Keratinocyte (primary cell): ENCODE measurements at regions not wholly inside any gene's neighbourhood (a gene's known extent, or its start where the extent isn't known, plus 50 kb on each side); places are given as distances from the start of the nearest gene placed in this dataset.

Source experiments
- DNase-seq: peaks from one replicate; pipeline ENCODE4 v3.0.0-alpha.2; 2011; ENCODE audit warnings: low read depth, missing footprints, low spot score
- FAIRE-seq: peaks from 2 replicates; lab custom pipeline; 2011; peaks lifted over from hg19 to GRCh38; lab: Jason Lieb, UNC
- H2AFZ ChIP-seq: 2 replicates; pipeline ENCODE4 v1.6.0; 2012; ENCODE audit warnings: low read length, control low read depth, inconsistent platforms; ENCODE audit not compliant: control insufficient read depth
- H3K27ac ChIP-seq: 2 replicates; pipeline ENCODE4 v1.5.1; 2011; ENCODE audit warnings: low read length; ENCODE audit not compliant: control insufficient read depth, insufficient read depth
- H3K27me3 ChIP-seq: 3 replicates; pipeline ENCODE4 v1.6.0; 2011; ENCODE audit warnings: low read length; ENCODE audit not compliant: control insufficient read depth, insufficient read depth; ENCODE audit errors: extremely low read depth
- H3K36me3 ChIP-seq, 2 experiments: 2 replicates in 1 of 2; 3 replicates in 1 of 2; pipeline ENCODE4 v1.5.1; 2011; ENCODE audit warnings: low read length in 2 of 2, mild to moderate bottlenecking in 1 of 2; ENCODE audit not compliant: control insufficient read depth in 2 of 2, insufficient read depth in 2 of 2; ENCODE audit errors: extremely low read depth in 1 of 2
- H3K4me1 ChIP-seq: 3 replicates; pipeline ENCODE4 v1.5.1; 2011; ENCODE audit warnings: low read length; ENCODE audit not compliant: control insufficient read depth, insufficient read depth; ENCODE audit errors: extremely low read depth
- H3K4me2 ChIP-seq: 3 replicates; pipeline ENCODE4 v1.6.0; 2011; ENCODE audit warnings: low read depth, low read length; ENCODE audit not compliant: control insufficient read depth, insufficient read depth; ENCODE audit errors: extremely low read depth
- H3K4me3 ChIP-seq, 3 experiments: fragments of 200-600 bp in 1 of 3; sonication (generic) in 1 of 3; 2 replicates in 2 of 3; 3 replicates in 1 of 3; pipeline ENCODE4 v1.5.1; 2011 to 2016; ENCODE audit warnings: low read length in 3 of 3, mild to moderate bottlenecking in 3 of 3, control low read depth in 2 of 3, inconsistent platforms in 1 of 3, low read depth in 1 of 3, mixed read lengths in 1 of 3, mixed run types in 1 of 3, moderate library complexity in 1 of 3; ENCODE audit not compliant: control insufficient read depth in 2 of 3, insufficient read depth in 2 of 3; ENCODE audit errors: extremely low read depth in 1 of 3
- H3K79me2 ChIP-seq: 2 replicates; pipeline ENCODE4 v1.6.0; 2012; ENCODE audit warnings: low read length; ENCODE audit not compliant: control insufficient read depth, insufficient read depth
- H3K9ac ChIP-seq: 3 replicates; pipeline ENCODE4 v1.6.0; 2011; ENCODE audit warnings: low read length; ENCODE audit not compliant: control insufficient read depth, insufficient read depth; ENCODE audit errors: extremely low read depth
- H3K9me1 ChIP-seq: 3 replicates; pipeline ENCODE4 v1.6.0; 2011; ENCODE audit warnings: low read length; ENCODE audit not compliant: control insufficient read depth, insufficient read depth; ENCODE audit errors: extremely low read depth
- H3K9me3 ChIP-seq: 2 replicates; pipeline ENCODE4 v1.5.1; 2012; ENCODE audit warnings: low read depth, low read length; ENCODE audit not compliant: control insufficient read depth
- H4K20me1 ChIP-seq: 3 replicates; pipeline ENCODE4 v1.6.0; 2011; ENCODE audit warnings: low read length; ENCODE audit not compliant: control insufficient read depth, insufficient read depth; ENCODE audit errors: extremely low read depth
- CTCF ChIP-seq, 3 experiments: IDR thresholded peaks in 1 of 3; conservative IDR thresholded peaks in 1 of 3; optimal IDR thresholded peaks in 1 of 3; 2 replicates in 2 of 3; 3 replicates in 1 of 3; pipeline versions ENCODE3 to v1.5.1; 2011; ENCODE audit warnings: low read length in 3 of 3, mild to moderate bottlenecking in 3 of 3, moderate library complexity in 2 of 3, control low read depth in 1 of 3, inconsistent platforms in 1 of 3; ENCODE audit not compliant: insufficient read depth in 2 of 3; ENCODE audit errors: extremely low read depth in 1 of 3
- EZH2 ChIP-seq: IDR thresholded peaks from one replicate; pipeline ENCODE4 v1.6.1; 2012; ENCODE audit warnings: inconsistent platforms, mild to moderate bottlenecking, low read length, moderate library complexity
- dilution Hi-C: fragments of 300-500 bp; cut with MboI; formaldehyde crosslinking; loops from one replicate; pipeline ENCODE4 v1.7.0; 2020; ENCODE audit warnings: low sequenced_read_pairs; ENCODE audit not compliant: extremely low pct_ligation_motif_present

- H3K9me1 ChIP-seq, result no peaks in the 10 kb centered on the region
- no peak for FAIRE-seq
- no peak for TF ChIP-seq CTCF (optimal IDR thresholded peaks at IDR 0.05 in 1 of 3, IDR thresholded peaks at IDR 0.05 in 1 of 3, conservative IDR thresholded peaks at IDR 0.05 in 1 of 3; ENCODE audit: extremely low read depth in 1 of 3, insufficient read depth in 2 of 3, low read length in 3 of 3)
- no peak for TF ChIP-seq EZH2
Observed at GRCh38 chr12:59158066-59158465, 237.8 kb upstream of the LRIG3 start.

DNA sequence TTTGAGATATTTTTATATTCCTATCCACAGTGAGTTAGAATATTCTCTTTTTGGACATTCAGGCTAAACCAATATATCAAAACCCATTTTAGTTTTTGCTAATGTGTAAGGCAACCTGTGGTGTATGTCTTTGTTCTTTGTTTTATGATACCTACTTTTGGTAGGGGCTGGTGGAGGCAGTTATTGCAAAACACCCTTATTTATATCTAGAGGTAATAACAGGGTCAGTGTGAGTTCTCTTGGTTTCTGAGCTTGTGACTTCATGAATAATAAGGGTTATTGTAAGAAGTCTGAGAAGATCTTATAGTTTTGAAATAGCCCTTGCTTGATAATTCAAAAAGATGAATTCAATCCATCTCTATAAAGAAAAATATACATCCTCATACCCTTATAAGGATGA lies 235.1 kb upstream of the LRIG3 start:
- H3K9ac ChIP-seq, result no peak overlapping the region
- no peak for TF ChIP-seq EZH2
- no peak overlapping the region for H2AFZ ChIP-seq
- H3K4me2 ChIP-seq, result no peak overlapping the region
- H3K27ac ChIP-seq, result no peak overlapping the region
- H3K9me3 ChIP-seq, result peaks cover 5% of the 10 kb centered on the region
- no peaks in the 10 kb centered on the region for H3K27me3 ChIP-seq
- H3K9me1 ChIP-seq, result no peaks in the 10 kb centered on the region
- H4K20me1 ChIP-seq, result no peaks in the 10 kb centered on the region
- no peak for DNase-seq
- H3K4me3 ChIP-seq, result no peak overlapping the region
- dilution Hi-C loops, result no loop called here
- H3K79me2 ChIP-seq, result no peaks in the 10 kb centered on the region
- H3K36me3 ChIP-seq, result no peaks in the 10 kb centered on the region
- no peaks in the 10 kb centered on the region for H3K4me1 ChIP-seq
- FAIRE-seq, result no peak

More at GRCh38 chr12:59158066-59158465, 237.8 kb upstream of the LRIG3 start:
- H3K4me1 ChIP-seq, result no peaks in the 10 kb centered on the region
- no peak overlapping the region for H3K4me2 ChIP-seq
- no peak overlapping the region for H3K4me3 ChIP-seq
- no peak overlapping the region for H3K27ac ChIP-seq
- H3K79me2 ChIP-seq, result no peaks in the 10 kb centered on the region
- no peaks in the 10 kb centered on the region for H3K36me3 ChIP-seq
- H3K9ac ChIP-seq, result no peak overlapping the region
- no peaks in the 10 kb centered on the region for H3K27me3 ChIP-seq
- DNase-seq, result no peak
- dilution Hi-C loops, result no loop called here
- no peaks in the 10 kb centered on the region for H4K20me1 ChIP-seq
- no peak overlapping the region for H2AFZ ChIP-seq
- peaks cover 5% of the 10 kb centered on the region for H3K9me3 ChIP-seq

DNA sequence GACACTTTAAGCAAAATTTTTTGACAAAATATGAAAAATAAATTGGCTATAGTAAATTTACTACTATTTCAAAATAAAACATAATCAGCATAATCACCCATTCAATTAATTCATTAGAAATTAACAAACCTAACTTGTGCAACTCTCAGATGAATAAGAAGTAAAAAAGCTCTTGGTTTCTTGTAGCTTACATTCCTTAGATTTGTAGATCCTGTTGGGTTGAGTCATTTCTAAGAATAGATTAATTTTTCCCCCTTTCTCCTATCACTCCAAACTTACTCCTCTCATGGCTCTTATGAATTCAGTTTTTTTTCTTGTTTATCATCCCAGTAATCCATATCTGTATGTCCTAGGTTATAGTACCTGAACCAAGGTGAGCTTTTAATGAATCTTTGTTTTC lies 230.9 kb upstream of the LRIG3 start:
- Histone ChIP-seq H2AFZ (no peak overlapping the region), H3K79me2 (no peaks in the 10 kb centered on the region), H3K36me3 (no peaks in the 10 kb centered on the region), H3K4me2 (no peak overlapping the region), H3K4me1 (no peaks in the 10 kb centered on the region), H4K20me1 (no peaks in the 10 kb centered on the region), H3K9me3 (peaks cover 2% of the 10 kb centered on the region), H3K27ac (no peak overlapping the region), H3K9ac (no peak overlapping the region), H3K27me3 (no peaks in the 10 kb centered on the region), H3K9me1 (no peaks in the 10 kb centered on the region), H3K4me3 (no peak overlapping the region)
- DNase-seq (no peak), FAIRE-seq (no peak)
- TF ChIP-seq CTCF (optimal IDR thresholded peaks at IDR 0.05 in 1 of 3, IDR thresholded peaks at IDR 0.05 in 1 of 3, conservative IDR thresholded peaks at IDR 0.05 in 1 of 3; ENCODE audit: extremely low read depth in 1 of 3, insufficient read depth in 2 of 3, low read length in 3 of 3) (no peak), EZH2 (no peak)
- dilution Hi-C loops, result no loop called here
